Gastroesophageal sphincter (tissue), 4 donors: ENCODE measurements at regions not wholly inside any gene's neighbourhood (a gene's known extent, or its start where the extent isn't known, plus 50 kb on each side); places are given as distances from the start of the nearest gene placed in this dataset.
"Not testable (repeated sequence)": the region's sequence is repeated elsewhere in the genome, so short reads cannot be mapped to it uniquely, and the experiment has no call there.

Experiments
- ATAC-seq: fragments of 150-250 bp; one replicate; pipeline ENCODE4 v1.9.1; 2016; ENCODE audit warnings: mild to moderate bottlenecking, moderate library complexity
- H3K27ac ChIP-seq, 4 donors: fragments of 200-600 bp; sonication (generic) in 3 of 4; 1 replicate in 3 of 4; 2 replicates in 1 of 4; pipeline ENCODE4 v1.5.1; 2016 to 2019
- H3K27me3 ChIP-seq: fragments of 200-600 bp; sonication (generic); one replicate; pipeline ENCODE4 v1.5.1; 2019
- H3K36me3 ChIP-seq, 2 donors: fragments of 200-600 bp; sonication (generic); one replicate each; pipeline ENCODE4 v1.5.1; 2019; ENCODE audit warnings: control low read depth in 1 of 2
- H3K4me1 ChIP-seq, 3 donors: fragments of 200-600 bp; sonication (generic); 1 replicate in 2 of 3; 2 replicates in 1 of 3; pipeline ENCODE4 v1.5.1; 2016 to 2019; ENCODE audit warnings: control low read depth in 2 of 3
- H3K4me3 ChIP-seq, 2 donors: fragments of 200-600 bp; sonication (generic); one replicate each; pipeline ENCODE4 v1.5.1; 2019; ENCODE audit warnings: mild to moderate bottlenecking in 1 of 2, moderate library complexity in 1 of 2
- H3K9me3 ChIP-seq, 3 donors: fragments of 200-600 bp; sonication (generic); one replicate each; pipeline ENCODE4 v1.5.1; 2017 to 2019; ENCODE audit warnings: control low read depth in 2 of 3
- CTCF ChIP-seq, 4 experiments: fragments of 200-600 bp in 2 of 4; fragments of 450-650 bp in 2 of 4; sonication (generic) in 1 of 4; IDR thresholded peaks; one replicate each; pipeline ENCODE4 v1.5.1; 2017 to 2019; ENCODE audit warnings: antibody characterized with exemption in 4 of 4, mild to moderate bottlenecking in 2 of 4, moderate library complexity in 2 of 4
- EP300 ChIP-seq: sonication (generic); formaldehyde crosslinking; IDR thresholded peaks from one replicate; pipeline ENCODE4 v1.6.1; 2017; ENCODE audit warnings: antibody characterized with exemption, mild to moderate bottlenecking
- POLR2A ChIP-seq, 2 donors: fragments of 450-650 bp; IDR thresholded peaks; one replicate each; pipeline ENCODE4 v1.6.1; 2017; ENCODE audit warnings: antibody characterized with exemption in 2 of 2, mild to moderate bottlenecking in 2 of 2, moderate library complexity in 1 of 2
- POLR2AphosphoS5 ChIP-seq: sonication (generic); formaldehyde crosslinking; IDR thresholded peaks from one replicate; pipeline ENCODE4 v1.6.1; 2017; ENCODE audit warnings: antibody characterized with exemption
- WGBS, 2 donors: methylation state at CpG; one replicate each; pipeline ENCODE4 v1.1.5; 2018; ENCODE audit warnings: low coverage in 1 of 2; 5-methylcytosine and 5-hydroxymethylcytosine counted together

- WGBS, 2 donors = 77 to 93% methylated on average over 1 of the region's 1 CpG
- Histone ChIP-seq H3K4me1 (no peaks in the 10 kb centered on the region), H3K9me3 (peaks cover 0 to 19% (median 0%) of the 10 kb centered on the region in 3 donors), H3K36me3 (no peaks in the 10 kb centered on the region), H3K4me3 (no peak overlapping the region), H3K27ac (no peak overlapping the region), H3K27me3 (no peaks in the 10 kb centered on the region)
- TF ChIP-seq POLR2A (IDR thresholded peaks at IDR 0.05) = no peak
- TF ChIP-seq EP300 = no peak
- TF ChIP-seq POLR2AphosphoS5 = no peak
- no peak for TF ChIP-seq CTCF (IDR thresholded peaks at IDR 0.05)
- ATAC-seq = no peak
These were observed 291.2 kb downstream of the KIF20B start for GRCh38 chr10:89992575-89992974.

- H3K27me3 ChIP-seq = no peaks in the 10 kb centered on the region
- no peaks in the 10 kb centered on the region for H3K36me3 ChIP-seq
- no peak overlapping the region for H3K4me3 ChIP-seq
- no peak for ATAC-seq
- H3K4me1 ChIP-seq = no peaks in the 10 kb centered on the region
- no peak overlapping the region for H3K27ac ChIP-seq
- 92% methylated on average over 1 of the region's 1 CpG; no CpG with 5 or more reads in 1 of the 2 donors for WGBS, 2 donors
- no peak for TF ChIP-seq POLR2AphosphoS5
- no peak for TF ChIP-seq CTCF (IDR thresholded peaks at IDR 0.05)
- TF ChIP-seq EP300 = no peak
- no peak for TF ChIP-seq POLR2A (IDR thresholded peaks at IDR 0.05)
- peaks cover 0 to 11% (median 0%) of the 10 kb centered on the region in 3 donors for H3K9me3 ChIP-seq
These were observed 305.8 kb downstream of the KIF20B start for GRCh38 chr10:90007226-90007625.

GRCh38 chr10:90011281-90011680, 309.9 kb downstream of the KIF20B start:
- H3K27me3 ChIP-seq, H3K36me3 ChIP-seq, H3K4me1 ChIP-seq, ATAC-seq, H3K4me3 ChIP-seq, H3K27ac ChIP-seq: not testable (repeated sequence)
- no CpG with 5 or more reads among the region's 14 CpGs for WGBS, 2 donors
- peaks cover 0 to 11% (median 0%) of the 10 kb centered on the region in 3 donors for H3K9me3 ChIP-seq

GRCh38 chr10:90018819-90019218, 317.4 kb downstream of the KIF20B start:
- Histone ChIP-seq H3K27ac (no peak overlapping the region), H3K4me3 (no peak overlapping the region), H3K9me3 (peaks cover 0 to 5% (median 0%) of the 10 kb centered on the region in 3 donors), H3K36me3 (no peaks in the 10 kb centered on the region), H3K27me3 (no peaks in the 10 kb centered on the region), H3K4me1 (no peaks in the 10 kb centered on the region)
- ATAC-seq = no peak
- TF ChIP-seq POLR2A (IDR thresholded peaks at IDR 0.05) (no peak), POLR2AphosphoS5 (no peak), EP300 (no peak), CTCF (IDR thresholded peaks at IDR 0.05) (no peak)
- 35% methylated on average over 2 of the region's 2 CpGs for WGBS, 2 donors

GRCh38 chr10:90020506-90020905, 319.1 kb downstream of the KIF20B start:
- Histone ChIP-seq H3K4me1 (no peaks in the 10 kb centered on the region), H3K4me3 (no peak overlapping the region), H3K27me3 (no peaks in the 10 kb centered on the region), H3K9me3 (peaks cover 0 to 5% (median 0%) of the 10 kb centered on the region in 3 donors), H3K27ac (no peak overlapping the region), H3K36me3 (no peaks in the 10 kb centered on the region)
- TF ChIP-seq CTCF (IDR thresholded peaks at IDR 0.05) (no peak), EP300 (no peak), POLR2A (IDR thresholded peaks at IDR 0.05) (no peak), POLR2AphosphoS5 (no peak)
- 73 to 100% methylated on average over 2 of the region's 2 CpGs for WGBS, 2 donors
- no peak for ATAC-seq
